Erythroblast (primary cell): ENCODE measurements at regions not wholly inside any gene's neighbourhood (a gene's known extent, or its start where the extent isn't known, plus 50 kb on each side); places are given as distances from the start of the nearest gene placed in this dataset.

ENCODE experiments used
- GATA1 ChIP-seq: IDR thresholded peaks from 2 replicates; pipeline ENCODE4 v1.6.1; 2011; ENCODE audit warnings: low read depth, mild to moderate bottlenecking, control low read depth, low read length, moderate library complexity
- POLR2A ChIP-seq: IDR thresholded peaks from 2 replicates; pipeline ENCODE4 v1.6.1; 2011; ENCODE audit warnings: mild to moderate bottlenecking, low read length

DNA sequence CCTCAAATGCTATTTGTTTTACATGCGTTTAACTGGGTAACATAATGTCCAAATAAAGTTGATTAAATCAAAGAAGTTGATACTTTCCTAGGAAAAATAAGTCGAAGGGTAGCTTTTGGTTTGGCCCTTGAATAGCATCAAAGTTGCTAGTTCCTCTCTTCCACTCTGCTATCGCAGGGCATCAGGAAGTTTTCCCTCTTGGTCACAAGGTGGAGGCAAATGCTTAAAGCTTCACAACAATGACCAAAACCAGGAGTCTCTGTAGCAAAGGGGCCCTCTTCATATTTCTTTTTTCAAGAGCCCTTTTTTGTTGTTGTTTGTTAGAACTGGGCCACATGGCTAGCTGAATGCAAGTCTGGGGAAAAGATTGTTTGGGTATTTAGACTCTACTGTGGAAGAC is 668.4 kb downstream of the KCNT2 start:
- TF ChIP-seq POLR2A (no peak), GATA1 (no peak)
